ENCODE measurements at regions not wholly inside any gene's neighbourhood (a gene's known extent, or its start where the extent isn't known, plus 50 kb on each side); places are given as distances from the start of the nearest gene placed in this dataset.

- no peaks in the 10 kb centered on the region for H3K9me1 ChIP-seq (ENCODE audit: control insufficient read depth, insufficient read depth, low read length)
- 75% methylated on average over 4 of the region's 4 CpGs for WGBS (ENCODE audit: insufficient coverage, low coverage, missing lambda C conversion rate)
- in situ Hi-C loops (cut with MboI) (no loop called here), intact Hi-C loops (cut with micrococcal nuclease) (no loop called here)
- H3K79me2 ChIP-seq (ENCODE audit: control insufficient read depth, insufficient read depth, low read length): no peaks in the 10 kb centered on the region
- H4K20me1 ChIP-seq (replicated peaks; ENCODE audit: control insufficient read depth, insufficient read depth, low read length): no peaks in the 10 kb centered on the region
- no peak for TF ChIP-seq GTF2E2 (tag; IDR thresholded peaks at IDR 0.05)
- no peak for TF ChIP-seq CBX5 (IDR thresholded peaks at IDR 0.05; ENCODE audit: borderline replicate concordance, low read depth)
- TF ChIP-seq ZSCAN32 (CRISPR knock-in tag; IDR thresholded peaks at IDR 0.05): no peak
- TF ChIP-seq MEF2A (IDR thresholded peaks at IDR 0.05; ENCODE audit: control insufficient read depth, low read depth, low read length): no peak
- no peak for TF ChIP-seq HDAC1 (IDR thresholded peaks at IDR 0.05)
- TF ChIP-seq ZNF407 (IDR thresholded peaks at IDR 0.05; ENCODE audit: low read depth): no peak
- no peak for TF ChIP-seq DDX20 (tag; IDR thresholded peaks at IDR 0.05; ENCODE audit: low read depth)
- no peak for TF ChIP-seq CHD4 (IDR thresholded peaks at IDR 0.05; ENCODE audit: insufficient read depth, insufficient replicate concordance, low read depth, low read length, poor library complexity, severe bottlenecking)
- no peak for TF ChIP-seq ZNF12 (CRISPR knock-in tag; IDR thresholded peaks at IDR 0.05)
- TF ChIP-seq ZC3H8 (IDR thresholded peaks at IDR 0.05): no peak
- no peak for TF ChIP-seq SNIP1 (IDR thresholded peaks at IDR 0.05; ENCODE audit: low read depth)
- no peak for TF ChIP-seq ZNF586 (CRISPR knock-in tag; conservative IDR thresholded peaks at IDR 0.05)
- TF ChIP-seq ZNF780A (CRISPR knock-in tag; IDR thresholded peaks at IDR 0.05): no peak
- no peak for TF ChIP-seq HNRNPL (IDR thresholded peaks at IDR 0.05; ENCODE audit: low read depth, low read length)
- no peaks in the 10 kb centered on the region for H3K9me3 ChIP-seq (replicated peaks; ENCODE audit: control insufficient read depth, insufficient read depth, low read depth, low read length)
- no peak overlapping the region for H3K27ac ChIP-seq (ENCODE audit: extremely low read depth, low read depth, low read length)
- ChIA-PET CTCF (ENCODE audit: low intra/inter-chr PET ratio) (no interaction called here), POLR2A (interaction anchor here (0.6 kb wide), 1 partner anchor 65 kb away, joined by 3 read pairs; no protein-coding TSS in a partner anchor)
- DNase-seq (ENCODE audit: extremely low read depth in 1 of 4, low spot score in 3 of 4) (no peak), FAIRE-seq (no peak), ATAC-seq (no peak)
- no peaks in the 10 kb centered on the region for H3K27me3 ChIP-seq (ENCODE audit: control insufficient read depth in 2 of 2, insufficient read depth in 2 of 2, low read length in 2 of 2)
- BruUV-seq (replicated peaks): no TSS peak
- no peak overlapping the region for H3K4me2 ChIP-seq (ENCODE audit: insufficient read depth, low read length)
- H3K4me1 ChIP-seq (replicated peaks in 1 of 2; ENCODE audit: control insufficient read depth in 2 of 2, insufficient read depth in 2 of 2, low read length in 2 of 2): peaks cover 10 to 29% of the 10 kb centered on the region in 2 experiments; a peak in 4 of 5 replicates
- H3K4me3 ChIP-seq: no peak overlapping the region
- no peak overlapping the region for H3K9ac ChIP-seq (ENCODE audit: insufficient read depth in 1 of 2, low read depth in 2 of 2, low read length in 2 of 2)
- H3K36me3 ChIP-seq (ENCODE audit: control insufficient read depth, insufficient read depth, low read length): no peaks in the 10 kb centered on the region
- H2AFZ ChIP-seq (ENCODE audit: low read depth, low read length): no peak overlapping the region
Measured at GRCh38 chr6:163773646-163774045, 359.1 kb downstream of the QKI start.

All from K562 (cell line).